H9 (cell line): ENCODE measurements at regions not wholly inside any gene's neighbourhood (a gene's known extent, or its start where the extent isn't known, plus 50 kb on each side); places are given as distances from the start of the nearest gene placed in this dataset.

ENCODE experiments used
- DNase-seq: peaks from one replicate; pipeline ENCODE4 v3.0.0-alpha.2; 2017
- H2AFZ ChIP-seq: one replicate; pipeline ENCODE4 v1.6.1; 2013; ENCODE audit warnings: mild to moderate bottlenecking, low read length, control low read depth, moderate library complexity
- H2AK5ac ChIP-seq: 2 replicates; pipeline ENCODE4 v1.6.1; 2013; ENCODE audit warnings: low read length, control low read depth, mixed read lengths; ENCODE audit not compliant: insufficient read length
- H2BK120ac ChIP-seq: one replicate; pipeline ENCODE4 v1.6.1; 2013; ENCODE audit warnings: low read depth, mild to moderate bottlenecking, low read length, control low read depth, inconsistent platforms; ENCODE audit not compliant: poor library complexity, severe bottlenecking
- H2BK12ac ChIP-seq: 2 replicates; pipeline ENCODE4 v1.6.1; 2013; ENCODE audit warnings: low read length, control low read depth, mixed read lengths, low read depth; ENCODE audit not compliant: insufficient read length
- H2BK15ac ChIP-seq: 2 replicates; pipeline ENCODE4 v1.6.1; 2013; ENCODE audit warnings: low read depth, low read length, control low read depth
- H2BK20ac ChIP-seq: one replicate; pipeline ENCODE4 v1.6.1; 2013; ENCODE audit warnings: low read depth, mild to moderate bottlenecking, low read length, control low read depth, inconsistent platforms; ENCODE audit not compliant: poor library complexity, severe bottlenecking
- H2BK5ac ChIP-seq: 2 replicates; pipeline ENCODE4 v1.6.1; 2013; ENCODE audit warnings: low read length, control low read depth, mixed read lengths; ENCODE audit not compliant: insufficient read length
- H3K14ac ChIP-seq: 2 replicates; pipeline ENCODE4 v1.6.1; 2013; ENCODE audit warnings: low read length, control low read depth; ENCODE audit not compliant: insufficient read depth
- H3K18ac ChIP-seq: 2 replicates; pipeline ENCODE4 v1.6.1; 2013; ENCODE audit warnings: low read depth, mild to moderate bottlenecking, mixed read lengths, low read length, control low read depth; ENCODE audit not compliant: insufficient read length
- H3K23ac ChIP-seq: 2 replicates; pipeline ENCODE4 v1.6.1; 2013; ENCODE audit warnings: low read length, control low read depth, mixed read lengths, low read depth; ENCODE audit not compliant: insufficient read length
- H3K23me2 ChIP-seq: 2 replicates; pipeline ENCODE4 v1.6.1; 2013; ENCODE audit warnings: low read depth, mild to moderate bottlenecking, mixed read lengths, low read length, control low read depth; ENCODE audit not compliant: insufficient read length, poor library complexity, severe bottlenecking
- H3K27ac ChIP-seq: 2 replicates; pipeline ENCODE4 v1.5.1; 2013; ENCODE audit warnings: low read length, control low read depth, mixed read lengths, low read depth; ENCODE audit not compliant: insufficient read length
- H3K27me3 ChIP-seq: 2 replicates; pipeline ENCODE4 v1.6.1; 2013; ENCODE audit warnings: low read length, control low read depth, inconsistent platforms; ENCODE audit not compliant: insufficient read depth
- H3K4ac ChIP-seq: 2 replicates; pipeline ENCODE4 v1.6.1; 2013; ENCODE audit warnings: low read depth, mild to moderate bottlenecking, control low read depth, inconsistent platforms, low read length, moderate library complexity
- H3K4me1 ChIP-seq: 2 replicates; pipeline ENCODE4 v1.6.1; 2013; ENCODE audit warnings: low read length, control low read depth, inconsistent platforms; ENCODE audit not compliant: insufficient read depth
- H3K4me2 ChIP-seq: 2 replicates; pipeline ENCODE4 v1.6.1; 2013; ENCODE audit warnings: low read length, control low read depth, mixed read lengths; ENCODE audit not compliant: insufficient read length, insufficient read depth
- H3K56ac ChIP-seq: 2 replicates; pipeline ENCODE4 v1.6.1; 2013; ENCODE audit warnings: low read depth, mild to moderate bottlenecking, mixed read lengths, low read length, control low read depth; ENCODE audit not compliant: insufficient read length
- H3K79me1 ChIP-seq: 2 replicates; pipeline ENCODE4 v1.6.1; 2013; ENCODE audit warnings: low read depth, mild to moderate bottlenecking, moderate library complexity, low read length, control low read depth, inconsistent platforms; ENCODE audit not compliant: insufficient read depth, poor library complexity, severe bottlenecking
- H3K79me2 ChIP-seq: 2 replicates; pipeline ENCODE4 v1.6.1; 2013; ENCODE audit warnings: low read length, control low read depth, inconsistent platforms; ENCODE audit not compliant: insufficient read depth
- H3K9ac ChIP-seq: 2 replicates; pipeline ENCODE4 v1.6.1; 2013; ENCODE audit warnings: low read length, control low read depth, mixed read lengths; ENCODE audit not compliant: insufficient read length; ENCODE audit errors: extremely low read depth
- H3K9me3 ChIP-seq: one replicate; pipeline ENCODE4 v1.6.1; 2013; ENCODE audit warnings: low read depth, low read length, inconsistent platforms; ENCODE audit not compliant: control insufficient read depth
- H3T11ph ChIP-seq: one replicate; pipeline ENCODE4 v1.6.1; 2013; ENCODE audit warnings: mild to moderate bottlenecking, low read length, control low read depth, inconsistent platforms
- H4K20me1 ChIP-seq: one replicate; pipeline ENCODE4 v1.6.1; 2013; ENCODE audit not compliant: control insufficient read depth, insufficient read length, insufficient read depth
- H4K5ac ChIP-seq: 2 replicates; pipeline ENCODE4 v1.6.1; 2013; ENCODE audit warnings: low read depth, mild to moderate bottlenecking, mixed read lengths, low read length, control low read depth; ENCODE audit not compliant: insufficient read length
- H4K8ac ChIP-seq: replicated peaks from 2 replicates; pipeline ENCODE4 v1.6.1; 2013; ENCODE audit warnings: low read length, control low read depth, mixed read lengths, low read depth; ENCODE audit not compliant: insufficient read length
- H4K91ac ChIP-seq: 2 replicates; pipeline ENCODE4 v1.6.1; 2013; ENCODE audit warnings: low read depth, mild to moderate bottlenecking, moderate library complexity, mixed read lengths, low read length, control low read depth; ENCODE audit not compliant: insufficient read length
- H3K27ac Mint-ChIP-seq, 3 experiments: 2 replicates in 2 of 3; 3 replicates in 1 of 3; pipeline ENCODE4 v1.8.0; 2020 to 2021; ENCODE audit warnings: mixed read lengths in 3 of 3, mild to moderate bottlenecking in 1 of 3, moderate library complexity in 1 of 3
- H3K27me3 Mint-ChIP-seq: 2 replicates; pipeline ENCODE4 v1.8.0; 2021; ENCODE audit warnings: low read depth, mild to moderate bottlenecking, moderate library complexity, mixed read lengths
- H3K36me3 Mint-ChIP-seq, 3 experiments: 2 replicates in 2 of 3; 3 replicates in 1 of 3; pipeline ENCODE4 v1.8.0; 2020 to 2021; ENCODE audit warnings: low read depth in 3 of 3, mixed read lengths in 3 of 3; ENCODE audit not compliant: insufficient read depth in 1 of 3
- H3K4me1 Mint-ChIP-seq, 2 experiments: 2 replicates each; pipeline ENCODE4 v1.8.0; 2020; ENCODE audit warnings: mixed read lengths in 2 of 2
- H3K4me3 Mint-ChIP-seq, 2 experiments: 2 replicates in 1 of 2; 3 replicates in 1 of 2; pipeline ENCODE4 v1.8.0; 2020 to 2021; ENCODE audit warnings: mild to moderate bottlenecking in 2 of 2, mixed read lengths in 2 of 2, moderate library complexity in 1 of 2
- H3K9me3 Mint-ChIP-seq, 2 experiments: 2 replicates in 1 of 2; 3 replicates in 1 of 2; pipeline ENCODE4 v1.8.0; 2020; ENCODE audit warnings: mild to moderate bottlenecking in 2 of 2, mixed read lengths in 2 of 2, moderate library complexity in 1 of 2
- WGBS: extraction: QIAGEN DNeasy Blood & Tissue Kit; methylation state at CpG from one replicate; pipeline ENCODE4 v1.1.7; 2013; ENCODE audit warnings: missing lambda C conversion rate, low lambda C conversion rate, mixed read lengths; ENCODE audit not compliant: insufficient read length; ENCODE audit errors: extremely low coverage; 5-methylcytosine and 5-hydroxymethylcytosine counted together
- TF ChIP-seq, protein P1 (sequence below): fragments of 200-600 bp; sonication (generic); conservative IDR thresholded peaks from 3 replicates; pipeline ENCODE4 v1.8.0; 2021; ENCODE audit warnings: antibody characterized with exemption, mild to moderate bottlenecking

GRCh38 chr6:113055998-113056397 is 708.9 kb downstream of the RFPL4B start:
- Histone ChIP-seq H3K56ac (no peak overlapping the region), H3K14ac (no peak overlapping the region), H3K18ac (no peak overlapping the region), H3K79me2 (no peaks in the 10 kb centered on the region), H3K23ac (no peak overlapping the region), H3K4me2 (no peak overlapping the region), H4K5ac (no peak overlapping the region), H2BK120ac (no peak overlapping the region), H3K79me1 (no peaks in the 10 kb centered on the region), H3K9me3 (no peaks in the 10 kb centered on the region), H4K91ac (no peak overlapping the region), H3T11ph (no peak overlapping the region), H4K20me1 (no peaks in the 10 kb centered on the region), H2BK20ac (no peak overlapping the region), H2BK5ac (no peak overlapping the region), H3K27me3 (no peaks in the 10 kb centered on the region), H3K4me1 (no peaks in the 10 kb centered on the region; the same call in 1 of the 2 replicates), H4K8ac (no peak overlapping the region), H3K27ac (no peak overlapping the region), H2AK5ac (no peak overlapping the region), H2BK15ac (no peak overlapping the region), H2BK12ac (no peak overlapping the region), H3K23me2 (no peaks in the 10 kb centered on the region), H2AFZ (no peak overlapping the region), H3K4ac (no peak overlapping the region), H3K9ac (no peak overlapping the region)
- no peak for DNase-seq
- Mint-ChIP-seq H3K27me3 (no peaks in the 10 kb centered on the region), H3K36me3 (no peaks in the 10 kb centered on the region; a peak in 1 of 7 replicates), H3K4me3 (no peak overlapping the region), H3K9me3 (no peaks in the 10 kb centered on the region; a peak in 1 of 5 replicates), H3K27ac (no peak overlapping the region), H3K4me1 (peaks cover 2 to 4% of the 10 kb centered on the region in 2 experiments)
- TF ChIP-seq, protein P1, sequence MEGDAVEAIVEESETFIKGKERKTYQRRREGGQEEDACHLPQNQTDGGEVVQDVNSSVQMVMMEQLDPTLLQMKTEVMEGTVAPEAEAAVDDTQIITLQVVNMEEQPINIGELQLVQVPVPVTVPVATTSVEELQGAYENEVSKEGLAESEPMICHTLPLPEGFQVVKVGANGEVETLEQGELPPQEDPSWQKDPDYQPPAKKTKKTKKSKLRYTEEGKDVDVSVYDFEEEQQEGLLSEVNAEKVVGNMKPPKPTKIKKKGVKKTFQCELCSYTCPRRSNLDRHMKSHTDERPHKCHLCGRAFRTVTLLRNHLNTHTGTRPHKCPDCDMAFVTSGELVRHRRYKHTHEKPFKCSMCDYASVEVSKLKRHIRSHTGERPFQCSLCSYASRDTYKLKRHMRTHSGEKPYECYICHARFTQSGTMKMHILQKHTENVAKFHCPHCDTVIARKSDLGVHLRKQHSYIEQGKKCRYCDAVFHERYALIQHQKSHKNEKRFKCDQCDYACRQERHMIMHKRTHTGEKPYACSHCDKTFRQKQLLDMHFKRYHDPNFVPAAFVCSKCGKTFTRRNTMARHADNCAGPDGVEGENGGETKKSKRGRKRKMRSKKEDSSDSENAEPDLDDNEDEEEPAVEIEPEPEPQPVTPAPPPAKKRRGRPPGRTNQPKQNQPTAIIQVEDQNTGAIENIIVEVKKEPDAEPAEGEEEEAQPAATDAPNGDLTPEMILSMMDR: no peak
- WGBS: no CpG with 5 or more reads among the region's 1 CpG
